Activated gamma-delta T cell treated with anti-CD3 and anti-CD28 coated beads, Interleukin-2, amount 50 U/mL, for 16 hours (primary cell): ENCODE measurements at regions not wholly inside any gene's neighbourhood (a gene's known extent, or its start where the extent isn't known, plus 50 kb on each side); places are given as distances from the start of the nearest gene placed in this dataset.

Experiments
- DNase-seq: peaks from one replicate; pipeline ENCODE4 v3.0.0-alpha.2; 2020; ENCODE audit warnings: low read depth

DNA sequence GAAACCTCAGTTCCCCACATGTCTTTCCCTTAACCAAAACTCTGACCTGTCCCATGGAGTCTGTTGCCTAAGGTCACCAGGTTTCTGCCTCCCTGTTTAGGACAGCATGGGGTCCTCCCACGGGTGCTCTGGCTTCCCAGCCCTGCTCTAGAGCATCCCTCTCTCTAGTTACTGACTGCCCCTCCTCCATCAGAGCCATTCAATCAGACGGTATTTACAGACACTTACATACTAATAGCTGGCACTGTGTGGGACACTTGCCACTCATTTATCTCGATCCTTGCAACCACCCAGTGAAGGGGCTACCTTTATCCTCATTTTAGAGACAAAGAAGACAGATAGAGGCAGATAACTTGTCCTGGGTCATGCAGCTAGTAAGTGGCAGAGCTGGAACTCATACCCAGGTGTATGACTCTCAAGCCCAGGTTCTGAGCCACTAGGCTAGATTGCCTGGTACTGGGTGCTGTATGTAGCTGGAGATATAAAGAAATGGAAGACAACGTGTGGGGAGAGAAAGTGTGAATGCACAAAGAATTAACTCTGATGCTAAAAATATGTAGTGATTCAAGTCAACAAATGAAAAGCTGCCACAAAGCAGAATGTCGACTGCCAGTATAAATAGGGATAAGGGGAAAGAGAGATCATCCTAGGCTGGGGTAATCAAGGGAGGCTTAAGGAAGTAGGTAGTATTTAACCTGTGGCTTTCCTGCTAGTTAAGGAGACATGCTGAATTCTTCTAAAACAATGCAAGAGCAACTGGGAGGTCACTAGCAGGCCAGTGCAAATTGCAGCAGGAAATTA lies 52.5 kb upstream of the PDE8B start:
- no peak for DNase-seq

- no peak for DNase-seq
These were observed 54.1 kb upstream of the PDE8B start for GRCh38 chr5:77156379-77156778.

- DNase-seq: no peak
These were observed 55.2 kb upstream of the PDE8B start for GRCh38 chr5:77155179-77155785.

DNA sequence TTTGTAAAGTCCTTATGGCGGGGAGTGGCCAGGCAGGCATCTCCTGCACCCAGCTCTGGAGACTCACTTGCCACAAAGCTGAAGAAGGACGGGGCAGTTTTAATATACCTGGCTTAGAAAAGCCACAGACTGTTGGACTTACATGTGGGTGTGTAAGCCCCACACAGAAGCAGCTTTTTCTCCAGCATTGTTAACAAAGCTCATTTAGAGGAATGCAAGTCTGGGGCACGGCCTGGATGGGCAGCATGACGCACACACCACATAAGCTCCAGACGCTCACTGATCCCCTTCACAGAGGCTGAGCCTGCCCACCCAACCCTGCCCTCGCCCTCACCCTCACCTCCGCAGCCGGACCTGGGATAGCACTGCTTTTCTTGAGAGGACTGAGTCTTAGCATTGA lies 58.0 kb upstream of the PDE8B start:
- no peak for DNase-seq

- DNase-seq: no peak
These were observed 59.0 kb upstream of the PDE8B start for GRCh38 chr5:77151501-77151900.

GRCh38 chr5:77146896-77147295 lies 59.8 kb upstream of the ZBED3 start:
- no peak for DNase-seq

DNA sequence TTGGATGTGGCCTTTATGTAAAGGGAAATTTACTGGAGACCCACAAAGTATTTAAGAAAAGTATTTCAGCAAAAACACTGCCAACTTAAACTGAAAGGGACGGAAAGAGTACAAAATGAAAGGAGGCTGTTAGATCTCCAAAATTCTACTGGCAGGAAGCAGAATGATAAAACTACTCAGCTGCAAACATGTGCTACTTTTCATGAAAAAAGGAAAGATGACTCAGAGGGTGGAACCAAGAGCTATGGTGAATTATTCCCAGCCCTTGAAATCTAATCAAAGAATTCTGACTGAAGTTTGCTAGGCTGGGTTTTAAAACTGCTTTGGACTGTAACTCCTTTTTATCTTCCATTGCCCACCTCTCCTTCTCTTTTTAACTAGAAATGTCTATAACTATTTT lies 58.6 kb upstream of the ZBED3 start:
- DNase-seq: no peak

DNA sequence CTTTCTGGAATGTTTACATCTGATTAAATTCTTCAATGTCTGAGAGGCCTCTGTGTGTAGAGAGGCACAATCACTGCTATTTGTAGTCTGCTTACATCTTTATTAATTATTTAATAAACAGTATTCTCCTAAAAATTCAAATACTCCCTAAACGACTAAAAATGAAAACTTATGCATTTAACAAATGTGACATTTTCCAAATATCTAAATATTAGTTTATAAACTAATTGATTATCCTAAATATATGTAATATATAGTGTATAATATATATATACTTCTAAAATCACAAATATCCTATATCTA lies 57.7 kb upstream of the ZBED3 start:
- no peak for DNase-seq

GRCh38 chr5:77143998-77144836 lies 57.1 kb upstream of the ZBED3 start:
- peak; percentile 36 for DNase-seq

DNA sequence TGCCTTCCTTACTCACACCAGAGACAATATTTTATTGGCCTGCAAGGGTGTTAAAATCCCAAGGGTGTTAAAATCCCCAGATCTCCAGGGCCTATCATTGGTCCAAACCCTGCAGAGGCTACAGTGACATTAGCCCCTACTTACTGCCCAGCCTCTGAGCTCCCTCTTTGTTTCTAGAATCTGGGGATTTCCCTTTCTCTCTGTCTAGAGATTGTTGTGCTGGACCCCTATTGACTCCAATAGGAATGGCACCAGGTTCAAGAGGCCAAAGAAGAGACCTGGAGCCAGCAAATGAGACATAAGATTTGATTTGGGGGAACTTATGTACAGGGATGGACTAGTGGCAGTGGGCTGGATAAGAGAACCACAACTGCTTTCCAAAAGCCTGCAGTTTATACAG lies 53.3 kb upstream of the ZBED3 start:
- DNase-seq: no peak

GRCh38 chr5:77139001-77139400 lies 51.9 kb upstream of the ZBED3 start:
- DNase-seq: no peak
